DND-41 (cell line): ENCODE measurements at regions not wholly inside any gene's neighbourhood (a gene's known extent, or its start where the extent isn't known, plus 50 kb on each side); places are given as distances from the start of the nearest gene placed in this dataset.

Experiments
- EZH2 ChIP-seq: IDR thresholded peaks from 3 replicates; pipeline ENCODE4 v1.6.1; 2012; ENCODE audit warnings: borderline replicate concordance, low read depth, mild to moderate bottlenecking, moderate library complexity, low read length, inconsistent platforms; ENCODE audit not compliant: severe bottlenecking
- TF ChIP-seq, protein P1 (sequence below): IDR thresholded peaks from 2 replicates; pipeline ENCODE4 v1.5.1; 2012; ENCODE audit warnings: borderline replicate concordance, low read length, moderate library complexity, mild to moderate bottlenecking; ENCODE audit not compliant: poor library complexity, severe bottlenecking; ENCODE audit errors: extremely low read depth

DNA sequence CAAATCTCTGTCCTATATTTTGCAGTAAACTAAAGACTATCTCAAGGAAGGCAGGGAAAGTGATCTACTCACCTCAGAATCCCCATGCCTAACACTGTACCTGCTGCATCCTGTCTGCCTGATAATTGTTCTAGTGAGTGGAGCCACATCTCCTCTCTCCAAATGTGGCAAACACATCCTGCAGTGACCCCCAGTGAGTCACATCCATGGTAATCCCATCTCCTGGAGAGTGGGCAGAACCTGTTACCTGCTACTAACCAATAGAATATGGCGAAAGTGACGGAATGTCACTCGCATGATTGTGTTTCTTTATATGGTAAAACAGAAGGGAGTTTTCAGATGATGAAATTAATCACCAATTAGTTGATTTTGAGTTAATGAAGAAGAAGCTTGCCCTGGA lies 353.8 kb upstream of the DLGAP1 start:
- TF ChIP-seq, protein P1, sequence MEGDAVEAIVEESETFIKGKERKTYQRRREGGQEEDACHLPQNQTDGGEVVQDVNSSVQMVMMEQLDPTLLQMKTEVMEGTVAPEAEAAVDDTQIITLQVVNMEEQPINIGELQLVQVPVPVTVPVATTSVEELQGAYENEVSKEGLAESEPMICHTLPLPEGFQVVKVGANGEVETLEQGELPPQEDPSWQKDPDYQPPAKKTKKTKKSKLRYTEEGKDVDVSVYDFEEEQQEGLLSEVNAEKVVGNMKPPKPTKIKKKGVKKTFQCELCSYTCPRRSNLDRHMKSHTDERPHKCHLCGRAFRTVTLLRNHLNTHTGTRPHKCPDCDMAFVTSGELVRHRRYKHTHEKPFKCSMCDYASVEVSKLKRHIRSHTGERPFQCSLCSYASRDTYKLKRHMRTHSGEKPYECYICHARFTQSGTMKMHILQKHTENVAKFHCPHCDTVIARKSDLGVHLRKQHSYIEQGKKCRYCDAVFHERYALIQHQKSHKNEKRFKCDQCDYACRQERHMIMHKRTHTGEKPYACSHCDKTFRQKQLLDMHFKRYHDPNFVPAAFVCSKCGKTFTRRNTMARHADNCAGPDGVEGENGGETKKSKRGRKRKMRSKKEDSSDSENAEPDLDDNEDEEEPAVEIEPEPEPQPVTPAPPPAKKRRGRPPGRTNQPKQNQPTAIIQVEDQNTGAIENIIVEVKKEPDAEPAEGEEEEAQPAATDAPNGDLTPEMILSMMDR, result no peak
- no peak for TF ChIP-seq EZH2
